Nephron progenitor cell (in vitro differentiated cells): ENCODE measurements at regions not wholly inside any gene's neighbourhood (a gene's known extent, or its start where the extent isn't known, plus 50 kb on each side); places are given as distances from the start of the nearest gene placed in this dataset.

Experiments used
- DNase-seq: peaks from one replicate; pipeline ENCODE4 v3.0.0; 2021
- H3K27ac Mint-ChIP-seq: 2 replicates; pipeline ENCODE4 v1.8.0; 2021; ENCODE audit warnings: mild to moderate bottlenecking, moderate library complexity, mixed read lengths
- H3K27me3 Mint-ChIP-seq: 2 replicates; pipeline ENCODE4 v1.8.0; 2021; ENCODE audit warnings: mild to moderate bottlenecking, low read depth, mixed read lengths; ENCODE audit not compliant: poor library complexity
- H3K36me3 Mint-ChIP-seq: 2 replicates; pipeline ENCODE4 v1.8.0; 2021; ENCODE audit warnings: low read depth, mixed read lengths
- H3K4me1 Mint-ChIP-seq: 2 replicates; pipeline ENCODE4 v1.8.0; 2021; ENCODE audit warnings: mixed read lengths
- H3K4me3 Mint-ChIP-seq: 2 replicates; pipeline ENCODE4 v1.8.0; 2021; ENCODE audit warnings: mild to moderate bottlenecking, moderate library complexity, mixed read lengths
- H3K9me3 Mint-ChIP-seq: 2 replicates; pipeline ENCODE4 v1.8.0; 2021; ENCODE audit warnings: mild to moderate bottlenecking, moderate library complexity, mixed read lengths
- TF ChIP-seq, protein P1 (sequence below): fragments of 200-600 bp; sonication (generic); IDR thresholded peaks from 2 replicates; pipeline ENCODE4 v1.5.0; 2021; ENCODE audit warnings: antibody characterized with exemption

DNA sequence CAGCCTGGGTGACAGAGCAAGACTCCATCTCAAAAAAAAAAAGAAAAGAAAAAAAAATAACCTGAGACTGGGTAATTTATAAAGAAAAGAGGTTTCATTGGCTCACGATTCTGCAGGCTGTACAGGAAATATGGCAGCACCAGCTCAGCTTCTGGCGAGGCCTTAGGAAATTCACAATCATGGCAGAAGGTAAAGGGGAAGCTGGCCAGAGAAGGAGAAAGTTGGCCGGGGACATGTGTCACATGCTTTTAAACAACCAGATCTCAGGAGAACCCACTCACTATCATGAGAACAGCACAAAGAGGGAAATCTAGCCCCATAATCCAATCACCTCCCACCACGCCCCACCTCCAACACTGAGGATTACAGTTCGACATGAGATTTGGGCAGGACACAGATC lies 125.3 kb downstream of the DISP1 start:
- TF ChIP-seq, protein P1, sequence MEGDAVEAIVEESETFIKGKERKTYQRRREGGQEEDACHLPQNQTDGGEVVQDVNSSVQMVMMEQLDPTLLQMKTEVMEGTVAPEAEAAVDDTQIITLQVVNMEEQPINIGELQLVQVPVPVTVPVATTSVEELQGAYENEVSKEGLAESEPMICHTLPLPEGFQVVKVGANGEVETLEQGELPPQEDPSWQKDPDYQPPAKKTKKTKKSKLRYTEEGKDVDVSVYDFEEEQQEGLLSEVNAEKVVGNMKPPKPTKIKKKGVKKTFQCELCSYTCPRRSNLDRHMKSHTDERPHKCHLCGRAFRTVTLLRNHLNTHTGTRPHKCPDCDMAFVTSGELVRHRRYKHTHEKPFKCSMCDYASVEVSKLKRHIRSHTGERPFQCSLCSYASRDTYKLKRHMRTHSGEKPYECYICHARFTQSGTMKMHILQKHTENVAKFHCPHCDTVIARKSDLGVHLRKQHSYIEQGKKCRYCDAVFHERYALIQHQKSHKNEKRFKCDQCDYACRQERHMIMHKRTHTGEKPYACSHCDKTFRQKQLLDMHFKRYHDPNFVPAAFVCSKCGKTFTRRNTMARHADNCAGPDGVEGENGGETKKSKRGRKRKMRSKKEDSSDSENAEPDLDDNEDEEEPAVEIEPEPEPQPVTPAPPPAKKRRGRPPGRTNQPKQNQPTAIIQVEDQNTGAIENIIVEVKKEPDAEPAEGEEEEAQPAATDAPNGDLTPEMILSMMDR: no peak
- Mint-ChIP-seq H3K27me3 (no peaks in the 10 kb centered on the region), H3K9me3 (no peaks in the 10 kb centered on the region), H3K36me3 (peaks cover 55% of the 10 kb centered on the region), H3K4me3 (no peak overlapping the region), H3K27ac (peak overlapping the region; percentile 89), H3K4me1 (peaks cover 23% of the 10 kb centered on the region)
- DNase-seq: no peak

DNA sequence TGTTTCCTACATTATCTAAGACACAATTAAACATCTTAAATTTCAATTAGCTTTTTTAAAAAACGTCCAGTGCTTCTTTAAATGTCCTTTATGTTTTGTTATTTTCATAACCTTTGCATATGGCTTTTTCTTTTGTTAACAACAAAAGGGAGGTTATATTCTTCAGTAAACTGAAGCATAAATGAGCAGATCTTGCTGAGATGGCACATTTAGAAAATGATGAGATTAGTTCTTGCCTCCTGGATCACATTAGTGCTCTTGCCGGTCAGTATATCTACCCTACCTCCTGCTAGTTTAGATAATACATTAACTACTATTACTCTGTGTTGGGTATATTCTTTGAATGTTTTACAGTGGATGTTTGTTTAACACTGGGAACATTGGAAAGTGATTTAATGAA lies 126.1 kb downstream of the DISP1 start:
- H3K36me3 Mint-ChIP-seq: peaks cover 63% of the 10 kb centered on the region
- TF ChIP-seq, protein P1: no peak
- no peak overlapping the region for H3K27ac Mint-ChIP-seq
- H3K9me3 Mint-ChIP-seq: no peaks in the 10 kb centered on the region
- H3K4me3 Mint-ChIP-seq: no peak overlapping the region
- no peaks in the 10 kb centered on the region for H3K27me3 Mint-ChIP-seq
- peaks cover 23% of the 10 kb centered on the region for H3K4me1 Mint-ChIP-seq
- DNase-seq: no peak

DNA sequence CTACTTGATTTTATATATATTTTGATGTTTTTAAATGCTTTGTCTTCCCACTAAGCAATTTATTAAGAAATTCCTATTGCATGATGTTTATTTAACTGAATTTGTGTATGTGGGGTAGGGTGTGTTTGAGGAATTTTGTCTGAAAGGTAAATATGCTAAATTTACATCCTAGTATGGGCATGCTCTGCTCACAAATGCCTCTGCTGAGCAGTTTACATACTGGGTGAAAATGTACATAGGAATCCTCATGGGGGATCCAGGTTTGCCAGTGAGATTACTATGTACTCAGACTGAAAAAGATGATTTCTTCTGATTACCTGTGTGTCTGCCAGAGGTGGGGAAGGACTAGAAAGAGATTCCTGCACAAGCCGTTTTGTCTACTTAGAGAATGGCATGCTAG lies 126.6 kb downstream of the DISP1 start:
- Mint-ChIP-seq H3K36me3 (peaks cover 65% of the 10 kb centered on the region), H3K4me3 (no peak overlapping the region), H3K9me3 (no peaks in the 10 kb centered on the region), H3K27me3 (no peaks in the 10 kb centered on the region), H3K27ac (no peak overlapping the region), H3K4me1 (peaks cover 23% of the 10 kb centered on the region)
- TF ChIP-seq, protein P1: no peak
- DNase-seq: no peak

DNA sequence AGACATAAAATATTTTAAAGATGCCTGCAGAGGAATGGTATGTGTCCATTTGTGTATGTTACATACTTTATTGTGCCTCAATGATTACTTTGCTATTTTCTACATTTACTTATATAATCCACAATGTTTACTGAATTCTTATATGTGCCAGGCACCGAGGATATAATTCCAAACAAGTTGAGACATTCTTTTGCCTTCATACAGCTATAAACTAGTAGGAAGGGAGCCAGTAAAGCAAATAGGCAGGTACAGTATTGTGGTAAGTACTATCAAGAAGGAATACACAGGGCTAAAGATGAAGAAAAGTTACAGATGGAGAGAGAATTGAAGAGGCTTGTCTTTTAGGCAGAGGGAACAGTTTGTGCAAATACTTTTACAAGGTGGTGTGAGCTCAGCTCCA lies 131.6 kb downstream of the DISP1 start:
- H3K36me3 Mint-ChIP-seq: peaks cover 84% of the 10 kb centered on the region
- peaks cover 8% of the 10 kb centered on the region for H3K4me1 Mint-ChIP-seq
- no peaks in the 10 kb centered on the region for H3K27me3 Mint-ChIP-seq
- H3K9me3 Mint-ChIP-seq: no peaks in the 10 kb centered on the region
- H3K4me3 Mint-ChIP-seq: no peak overlapping the region
- TF ChIP-seq, protein P1: no peak
- H3K27ac Mint-ChIP-seq: no peak overlapping the region
- no peak for DNase-seq

DNA sequence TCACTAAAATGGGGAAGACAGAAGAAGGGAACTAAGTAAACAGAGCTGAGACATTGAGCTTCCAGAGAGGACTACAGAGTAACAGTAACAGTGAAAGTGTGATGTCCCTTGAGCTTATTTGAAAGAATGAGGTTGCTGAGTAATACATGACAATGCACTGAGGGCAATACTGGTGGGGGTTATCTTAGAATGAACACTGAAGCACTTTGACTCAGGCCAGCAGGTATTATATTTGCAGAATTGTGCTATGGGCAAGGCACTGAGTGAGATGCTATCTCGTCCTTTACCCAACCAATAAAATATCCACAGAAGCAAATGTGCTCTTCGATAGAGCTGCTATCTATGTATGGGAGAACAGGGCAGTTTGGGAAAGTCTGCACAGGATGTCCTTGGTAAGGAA lies 133.2 kb downstream of the DISP1 start:
- H3K9me3 Mint-ChIP-seq: no peaks in the 10 kb centered on the region
- no peak for DNase-seq
- no peak overlapping the region for H3K4me3 Mint-ChIP-seq
- H3K36me3 Mint-ChIP-seq: peaks cover 77% of the 10 kb centered on the region
- no peaks in the 10 kb centered on the region for H3K27me3 Mint-ChIP-seq
- no peaks in the 10 kb centered on the region for H3K4me1 Mint-ChIP-seq
- TF ChIP-seq, protein P1: no peak
- no peak overlapping the region for H3K27ac Mint-ChIP-seq

DNA sequence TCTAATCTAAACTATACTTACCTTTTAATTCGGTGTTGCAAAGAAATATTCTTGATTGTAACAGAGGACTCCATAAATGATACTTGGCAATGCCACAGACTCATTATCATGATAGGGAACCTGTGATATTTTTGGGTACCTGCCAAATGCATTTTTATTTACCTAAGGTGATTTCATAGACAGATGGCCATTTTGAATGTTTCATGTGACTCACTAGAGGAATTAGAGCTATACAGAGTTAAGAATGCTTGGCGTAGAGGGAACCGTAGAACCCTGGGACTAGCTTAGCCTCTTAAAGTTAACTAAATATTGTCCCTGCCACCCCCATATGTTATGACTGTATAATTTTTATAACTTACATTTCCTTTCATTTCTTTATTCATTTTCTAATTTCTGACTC lies 136.1 kb downstream of the DISP1 start:
- H3K4me3 Mint-ChIP-seq: no peak overlapping the region

More for the DNA sequence above, 136.1 kb downstream of the DISP1 start:
- TF ChIP-seq, protein P1: no peak
- H3K36me3 Mint-ChIP-seq: peaks cover 68% of the 10 kb centered on the region
- DNase-seq: no peak
- no peak overlapping the region for H3K27ac Mint-ChIP-seq
- H3K27me3 Mint-ChIP-seq: no peaks in the 10 kb centered on the region
- H3K4me1 Mint-ChIP-seq: peaks cover 8% of the 10 kb centered on the region
- H3K9me3 Mint-ChIP-seq: no peaks in the 10 kb centered on the region
